Upper lobe of right lung (tissue), 1 donor: ENCODE measurements at regions not wholly inside any gene's neighbourhood (a gene's known extent, or its start where the extent isn't known, plus 50 kb on each side); places are given as distances from the start of the nearest gene placed in this dataset.

ENCODE experiments used
- ATAC-seq: fragments of 200-7000 bp; cut with Tn5 transposase; one replicate; pipeline ENCODE4 v1.9.1; 2020; ENCODE audit warnings: mild to moderate bottlenecking, moderate library complexity
- DNase-seq: peaks from one replicate; pipeline ENCODE4 v3.0.0-alpha.2; 2020
- H3K27ac ChIP-seq: fragments of 200-600 bp; one replicate; pipeline ENCODE4 v1.8.0; 2022
- H3K27me3 ChIP-seq: fragments of 200-600 bp; one replicate; pipeline ENCODE4 v1.8.0; 2022; ENCODE audit warnings: mild to moderate bottlenecking
- H3K36me3 ChIP-seq: fragments of 200-600 bp; one replicate; pipeline ENCODE4 v1.8.0; 2022
- H3K4me1 ChIP-seq: fragments of 200-600 bp; one replicate; pipeline ENCODE4 v1.8.0; 2022
- H3K4me3 ChIP-seq: fragments of 200-600 bp; one replicate; pipeline ENCODE4 v1.8.0; 2022; ENCODE audit warnings: mild to moderate bottlenecking
- H3K9me3 ChIP-seq: fragments of 200-600 bp; one replicate; pipeline ENCODE4 v1.8.0; 2022
- intact Hi-C: fragments of 100-400 bp; cut with DNase I; formaldehyde crosslinking; loops from one replicate; pipeline ENCODE4 v1.11.0; 2022
- TF ChIP-seq, protein P1 (sequence below): fragments of 200-600 bp; IDR thresholded peaks from one replicate; pipeline ENCODE4 v1.8.0; 2022; ENCODE audit warnings: antibody characterized with exemption
- donor health status: DM: no; HTN: yes; CAD: no; lungs with severe emphysema.

DNA sequence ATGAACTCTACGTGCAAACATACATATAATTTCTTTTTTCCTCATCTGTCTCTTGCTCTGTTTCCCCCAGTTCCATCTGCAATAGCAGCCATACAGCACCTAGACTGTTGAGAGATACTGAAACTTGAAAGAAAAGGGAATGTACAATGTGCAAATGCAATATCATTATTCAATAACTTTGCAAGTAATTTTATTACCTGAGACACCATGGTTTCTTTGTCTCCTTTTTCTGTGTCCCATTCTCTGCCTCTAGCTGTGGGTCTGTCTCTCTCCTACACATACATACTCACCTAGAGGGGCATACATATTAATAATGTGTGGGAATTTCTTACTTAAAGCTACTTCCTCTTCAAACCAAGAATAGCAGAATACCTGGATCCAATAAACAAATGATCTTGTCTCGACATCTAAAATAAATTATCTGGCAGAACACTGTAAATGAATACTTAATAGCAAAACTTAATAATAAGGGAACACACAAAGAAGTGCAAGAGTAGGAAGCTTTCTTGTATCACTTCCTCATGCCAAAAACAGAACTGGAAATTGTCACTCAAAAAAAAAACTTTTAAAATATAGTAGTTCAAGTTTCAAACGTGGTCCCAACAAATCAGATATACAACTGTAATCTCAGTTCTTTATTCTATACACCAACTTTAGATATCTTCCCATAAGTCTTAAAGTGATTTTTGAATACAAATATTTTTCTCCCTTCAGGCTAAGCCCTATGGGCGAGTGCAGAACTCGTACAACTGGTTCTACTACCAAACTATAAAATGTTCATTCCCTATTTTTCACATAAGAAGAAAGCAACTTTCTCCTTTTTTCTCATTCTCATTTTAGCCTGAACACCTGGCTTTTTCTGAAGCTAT lies 194.6 kb downstream of the NRIP1 start:
- TF ChIP-seq, protein P1, sequence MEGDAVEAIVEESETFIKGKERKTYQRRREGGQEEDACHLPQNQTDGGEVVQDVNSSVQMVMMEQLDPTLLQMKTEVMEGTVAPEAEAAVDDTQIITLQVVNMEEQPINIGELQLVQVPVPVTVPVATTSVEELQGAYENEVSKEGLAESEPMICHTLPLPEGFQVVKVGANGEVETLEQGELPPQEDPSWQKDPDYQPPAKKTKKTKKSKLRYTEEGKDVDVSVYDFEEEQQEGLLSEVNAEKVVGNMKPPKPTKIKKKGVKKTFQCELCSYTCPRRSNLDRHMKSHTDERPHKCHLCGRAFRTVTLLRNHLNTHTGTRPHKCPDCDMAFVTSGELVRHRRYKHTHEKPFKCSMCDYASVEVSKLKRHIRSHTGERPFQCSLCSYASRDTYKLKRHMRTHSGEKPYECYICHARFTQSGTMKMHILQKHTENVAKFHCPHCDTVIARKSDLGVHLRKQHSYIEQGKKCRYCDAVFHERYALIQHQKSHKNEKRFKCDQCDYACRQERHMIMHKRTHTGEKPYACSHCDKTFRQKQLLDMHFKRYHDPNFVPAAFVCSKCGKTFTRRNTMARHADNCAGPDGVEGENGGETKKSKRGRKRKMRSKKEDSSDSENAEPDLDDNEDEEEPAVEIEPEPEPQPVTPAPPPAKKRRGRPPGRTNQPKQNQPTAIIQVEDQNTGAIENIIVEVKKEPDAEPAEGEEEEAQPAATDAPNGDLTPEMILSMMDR = no peak
- intact Hi-C loops = no loop called here

DNA sequence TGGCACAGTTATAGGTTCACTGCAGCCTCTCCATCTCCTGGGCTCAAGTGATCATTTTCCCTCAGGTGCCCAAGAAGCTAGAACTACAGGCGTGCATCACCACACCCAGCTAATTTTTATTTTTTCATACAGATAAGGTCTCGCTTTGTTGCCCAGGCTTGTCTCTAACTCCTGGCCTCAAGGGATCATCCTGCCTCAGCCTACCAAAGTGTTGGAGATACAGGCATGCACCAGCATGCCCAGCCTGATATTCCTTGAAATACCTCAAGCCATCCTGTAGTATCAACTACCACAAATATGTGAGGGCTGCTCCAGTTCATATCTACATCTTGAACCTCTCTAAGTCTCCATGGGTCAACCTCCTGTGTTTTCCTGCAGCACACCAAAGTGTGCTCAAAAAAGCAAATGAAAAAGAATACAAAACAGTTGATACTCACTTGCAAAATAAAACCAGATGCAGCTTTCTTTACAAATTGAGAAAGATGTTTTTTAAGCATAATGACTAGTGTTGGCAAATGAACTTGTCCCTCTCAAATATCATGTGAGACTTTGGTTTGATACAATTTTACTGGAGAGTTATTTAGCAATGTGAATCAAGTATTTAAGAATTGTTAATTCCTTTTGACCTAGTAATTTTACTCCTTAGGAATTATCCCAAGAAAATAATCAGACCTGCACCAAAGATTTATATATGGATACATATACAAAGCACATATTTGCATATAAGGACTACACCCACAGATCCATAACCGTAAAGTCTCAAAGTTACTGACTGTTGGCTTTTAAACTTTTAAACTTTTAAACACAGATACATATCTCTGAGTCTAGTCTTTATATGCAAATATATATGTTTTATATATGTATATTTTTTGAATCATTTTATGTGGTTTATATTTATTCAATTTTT lies 197.7 kb downstream of the NRIP1 start:
- Histone ChIP-seq H3K9me3 (no peaks in the 10 kb centered on the region), H3K27me3 (no peaks in the 10 kb centered on the region), H3K4me3 (no peak overlapping the region), H3K4me1 (peaks cover 3% of the 10 kb centered on the region), H3K27ac (no peak overlapping the region), H3K36me3 (no peaks in the 10 kb centered on the region)
- TF ChIP-seq, protein P1 = no peak
- intact Hi-C loops = no loop called here
- no peak for DNase-seq
- ATAC-seq = no peak

More for the DNA sequence above, 194.6 kb downstream of the NRIP1 start:
- H3K27me3 ChIP-seq = no peaks in the 10 kb centered on the region
- no peaks in the 10 kb centered on the region for H3K36me3 ChIP-seq
- ATAC-seq (no peak), DNase-seq (no peak)
- no peaks in the 10 kb centered on the region for H3K9me3 ChIP-seq
- H3K27ac ChIP-seq = no peak overlapping the region
- peaks cover 3% of the 10 kb centered on the region for H3K4me1 ChIP-seq
- no peak overlapping the region for H3K4me3 ChIP-seq

DNA sequence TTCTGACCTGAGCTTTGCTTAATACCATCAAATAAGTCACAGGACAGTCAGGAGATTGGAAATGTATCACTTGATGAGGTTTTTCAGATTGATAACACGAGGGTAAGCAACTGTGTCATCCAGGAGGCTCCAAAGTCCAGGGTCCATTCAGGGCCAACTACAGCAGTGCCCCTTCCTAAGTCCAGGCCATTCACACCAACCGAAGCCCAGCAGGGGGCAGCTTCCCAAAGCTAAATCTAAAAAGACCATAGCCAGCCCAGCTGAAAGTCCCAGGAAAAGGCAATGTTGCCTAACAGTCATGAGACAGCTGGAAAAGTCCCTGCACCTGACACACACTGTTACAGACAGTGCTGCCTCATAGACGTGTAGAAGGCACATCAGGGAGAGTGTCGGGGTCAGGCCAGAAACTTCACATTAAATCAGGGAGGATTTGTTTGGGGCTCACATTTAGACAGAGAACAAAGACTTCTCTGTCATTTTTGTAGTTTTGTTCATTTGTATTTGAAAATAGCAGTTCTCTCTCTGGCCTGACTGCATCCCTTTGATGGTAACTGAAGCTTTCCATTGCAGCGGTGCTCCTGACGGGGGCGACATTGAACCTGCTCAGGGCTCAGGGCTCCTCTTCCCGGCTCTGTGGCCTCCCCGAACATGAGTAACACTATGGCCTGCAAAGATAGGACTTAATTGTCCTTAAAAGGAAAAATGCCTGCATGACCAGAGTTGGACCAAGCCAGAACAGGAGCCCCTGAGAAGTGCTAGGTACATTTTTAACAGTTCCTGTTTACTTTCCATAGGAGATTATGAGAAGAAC lies 200.4 kb downstream of the NRIP1 start:
- Histone ChIP-seq H3K4me1 (no peaks in the 10 kb centered on the region), H3K36me3 (no peaks in the 10 kb centered on the region), H3K27me3 (no peaks in the 10 kb centered on the region), H3K4me3 (no peak overlapping the region), H3K27ac (no peak overlapping the region), H3K9me3 (no peaks in the 10 kb centered on the region)
- intact Hi-C loops = loop anchor here (5.0 kb wide), 1 partner anchor 618 kb away; no protein-coding TSS in a partner anchor
- ATAC-seq (peak; percentile 94), DNase-seq (peak; percentile 79)
- TF ChIP-seq, protein P1 = peak; percentile 50

DNA sequence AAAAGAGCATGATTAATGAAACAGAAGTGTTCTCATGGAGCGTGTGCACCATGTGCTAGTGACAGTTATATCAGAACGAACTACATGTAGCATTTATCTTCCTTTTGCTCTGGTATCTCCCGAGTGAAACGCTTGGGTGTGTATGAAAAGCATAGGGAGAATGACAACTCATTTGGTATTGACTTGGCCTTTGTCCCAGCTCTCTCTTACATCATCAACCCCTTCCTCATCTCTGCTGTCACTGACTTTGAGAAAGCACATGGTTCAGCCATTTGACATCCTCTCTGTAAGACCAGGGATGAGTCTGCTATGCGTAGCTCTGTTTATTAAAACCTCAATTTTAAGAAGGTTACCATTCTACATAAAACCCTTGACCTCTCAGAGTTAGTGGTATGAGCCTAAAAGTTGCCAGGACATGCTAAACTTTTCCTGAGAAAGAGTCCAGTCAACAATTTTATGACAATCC lies 201.0 kb downstream of the NRIP1 start:
- Histone ChIP-seq H3K27ac (no peak overlapping the region), H3K36me3 (no peaks in the 10 kb centered on the region), H3K4me3 (no peak overlapping the region), H3K27me3 (no peaks in the 10 kb centered on the region), H3K9me3 (no peaks in the 10 kb centered on the region), H3K4me1 (no peaks in the 10 kb centered on the region)
- ATAC-seq = peak; percentile 61
- TF ChIP-seq, protein P1 = no peak
- no peak for DNase-seq
- intact Hi-C loops = loop anchor here (5.0 kb wide), 1 partner anchor 619 kb away; no protein-coding TSS in a partner anchor
